ENCODE measurements at regions not wholly inside any gene's neighbourhood (a gene's known extent, or its start where the extent isn't known, plus 50 kb on each side); places are given as distances from the start of the nearest gene placed in this dataset.

DNA sequence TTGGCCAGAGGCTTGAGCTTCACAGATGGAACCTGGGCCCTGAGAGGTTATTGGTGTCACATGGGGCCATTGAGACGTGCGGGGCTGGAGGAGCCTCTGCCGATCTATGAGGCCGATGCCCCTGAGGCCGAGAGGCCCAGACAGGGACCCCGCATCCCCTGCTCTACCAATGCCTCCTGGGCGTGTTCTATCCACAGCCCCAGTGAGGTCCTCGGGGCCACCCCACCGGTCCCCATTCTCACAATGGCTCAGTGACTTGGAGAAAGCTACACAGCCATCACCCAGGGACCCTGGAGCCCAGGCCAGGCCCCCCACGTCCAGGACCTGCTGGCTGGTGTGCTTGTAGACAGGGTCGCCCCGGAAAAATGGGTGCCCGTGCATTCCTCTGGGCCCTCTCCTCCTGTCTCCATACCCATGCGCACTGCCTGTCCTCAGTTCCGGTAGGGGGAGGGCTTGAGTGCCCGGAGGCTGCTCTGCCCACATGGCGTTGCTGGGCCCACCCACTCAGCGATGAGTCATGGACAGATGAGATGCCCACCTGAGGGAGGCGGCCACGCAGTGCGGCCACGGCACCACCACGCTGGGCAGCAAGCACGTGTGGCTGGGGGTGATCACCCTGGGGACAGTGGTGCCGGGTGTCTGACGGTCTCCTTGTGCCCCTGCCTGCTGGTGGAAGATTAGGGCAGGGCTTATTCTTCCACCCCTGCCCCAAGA is 1224.7 kb downstream of the BRD1 start:
- DNase-seq (ENCODE audit: low read depth): no peak
- no peak overlapping the region for H3K4me3 ChIP-seq (ENCODE audit: low read depth, low read length)
- TF ChIP-seq, protein P1, sequence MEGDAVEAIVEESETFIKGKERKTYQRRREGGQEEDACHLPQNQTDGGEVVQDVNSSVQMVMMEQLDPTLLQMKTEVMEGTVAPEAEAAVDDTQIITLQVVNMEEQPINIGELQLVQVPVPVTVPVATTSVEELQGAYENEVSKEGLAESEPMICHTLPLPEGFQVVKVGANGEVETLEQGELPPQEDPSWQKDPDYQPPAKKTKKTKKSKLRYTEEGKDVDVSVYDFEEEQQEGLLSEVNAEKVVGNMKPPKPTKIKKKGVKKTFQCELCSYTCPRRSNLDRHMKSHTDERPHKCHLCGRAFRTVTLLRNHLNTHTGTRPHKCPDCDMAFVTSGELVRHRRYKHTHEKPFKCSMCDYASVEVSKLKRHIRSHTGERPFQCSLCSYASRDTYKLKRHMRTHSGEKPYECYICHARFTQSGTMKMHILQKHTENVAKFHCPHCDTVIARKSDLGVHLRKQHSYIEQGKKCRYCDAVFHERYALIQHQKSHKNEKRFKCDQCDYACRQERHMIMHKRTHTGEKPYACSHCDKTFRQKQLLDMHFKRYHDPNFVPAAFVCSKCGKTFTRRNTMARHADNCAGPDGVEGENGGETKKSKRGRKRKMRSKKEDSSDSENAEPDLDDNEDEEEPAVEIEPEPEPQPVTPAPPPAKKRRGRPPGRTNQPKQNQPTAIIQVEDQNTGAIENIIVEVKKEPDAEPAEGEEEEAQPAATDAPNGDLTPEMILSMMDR (conservative IDR thresholded peaks at IDR 0.05; ENCODE audit: low read depth, low read length): no peak

DNA sequence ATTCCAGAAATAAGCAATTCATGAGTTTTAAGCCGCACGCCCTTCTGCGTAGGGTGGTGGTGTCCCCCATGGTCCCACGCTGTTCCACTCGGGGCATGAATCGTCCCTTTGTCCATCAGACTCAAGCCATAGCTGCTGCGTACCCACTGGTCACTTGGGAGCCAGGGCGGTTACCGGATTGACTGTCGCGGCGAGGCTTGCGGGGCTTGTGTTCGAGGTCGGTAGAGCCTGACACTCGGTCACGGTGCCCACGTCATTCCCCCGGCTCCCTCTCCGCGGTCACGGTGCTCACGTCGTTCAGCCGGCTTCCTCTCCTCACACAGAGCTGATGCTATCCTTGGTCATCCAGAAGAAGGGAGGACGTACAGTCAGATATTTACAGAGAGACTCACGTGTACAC is 1227.0 kb downstream of the BRD1 start:
- no peak for DNase-seq (ENCODE audit: low read depth)
- no peak overlapping the region for H3K4me3 ChIP-seq (ENCODE audit: low read depth, low read length)
- TF ChIP-seq, protein P1 (conservative IDR thresholded peaks at IDR 0.05; ENCODE audit: low read depth, low read length): no peak

DNA sequence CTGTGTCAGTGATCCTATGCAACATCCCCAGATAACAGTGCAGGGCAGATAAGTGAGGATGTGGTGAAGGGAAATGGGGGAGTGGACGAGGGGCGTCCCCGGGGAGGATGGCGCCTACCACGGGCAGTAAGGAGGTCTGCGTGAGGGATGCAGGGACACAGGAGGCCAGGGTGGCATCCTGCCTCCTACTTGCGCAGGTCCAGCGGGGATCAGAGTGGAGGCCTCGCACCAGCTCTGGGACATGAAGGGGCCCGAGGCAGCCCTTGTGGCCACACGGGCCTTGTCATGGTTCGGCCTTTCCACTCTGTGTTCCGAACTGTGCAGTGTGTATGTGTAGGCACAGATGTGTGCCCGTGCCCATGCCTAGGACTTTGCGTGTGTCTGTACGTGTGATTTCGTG is 1227.5 kb downstream of the BRD1 start:
- no peak overlapping the region for H3K4me3 ChIP-seq (ENCODE audit: low read depth, low read length)
- TF ChIP-seq, protein P1 (conservative IDR thresholded peaks at IDR 0.05; ENCODE audit: low read depth, low read length): no peak
- no peak for DNase-seq (ENCODE audit: low read depth)

DNA sequence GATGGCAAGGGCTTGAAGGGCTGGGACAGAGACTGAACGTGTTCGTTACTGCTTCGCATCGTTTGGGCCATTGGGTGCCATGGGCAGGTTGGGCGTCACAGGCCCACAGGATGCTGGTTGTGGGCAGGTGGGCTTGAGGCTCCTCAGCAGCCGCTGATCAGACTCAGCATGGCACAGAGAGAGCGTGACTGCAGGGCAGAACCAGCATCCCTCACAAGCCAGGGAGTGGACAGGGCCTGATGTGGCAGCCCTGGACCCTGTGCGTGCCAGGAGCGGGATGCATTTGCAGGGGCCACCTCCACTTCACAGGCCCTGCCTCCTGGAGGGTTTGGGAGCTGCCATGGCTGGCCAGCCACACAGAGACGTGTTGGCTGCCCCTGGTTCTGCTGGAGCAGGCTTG is 1228.3 kb downstream of the BRD1 start:
- no peak for DNase-seq (ENCODE audit: low read depth)
- TF ChIP-seq, protein P1 (conservative IDR thresholded peaks at IDR 0.05; ENCODE audit: low read depth, low read length): no peak
- no peak overlapping the region for H3K4me3 ChIP-seq (ENCODE audit: low read depth, low read length)

DNA sequence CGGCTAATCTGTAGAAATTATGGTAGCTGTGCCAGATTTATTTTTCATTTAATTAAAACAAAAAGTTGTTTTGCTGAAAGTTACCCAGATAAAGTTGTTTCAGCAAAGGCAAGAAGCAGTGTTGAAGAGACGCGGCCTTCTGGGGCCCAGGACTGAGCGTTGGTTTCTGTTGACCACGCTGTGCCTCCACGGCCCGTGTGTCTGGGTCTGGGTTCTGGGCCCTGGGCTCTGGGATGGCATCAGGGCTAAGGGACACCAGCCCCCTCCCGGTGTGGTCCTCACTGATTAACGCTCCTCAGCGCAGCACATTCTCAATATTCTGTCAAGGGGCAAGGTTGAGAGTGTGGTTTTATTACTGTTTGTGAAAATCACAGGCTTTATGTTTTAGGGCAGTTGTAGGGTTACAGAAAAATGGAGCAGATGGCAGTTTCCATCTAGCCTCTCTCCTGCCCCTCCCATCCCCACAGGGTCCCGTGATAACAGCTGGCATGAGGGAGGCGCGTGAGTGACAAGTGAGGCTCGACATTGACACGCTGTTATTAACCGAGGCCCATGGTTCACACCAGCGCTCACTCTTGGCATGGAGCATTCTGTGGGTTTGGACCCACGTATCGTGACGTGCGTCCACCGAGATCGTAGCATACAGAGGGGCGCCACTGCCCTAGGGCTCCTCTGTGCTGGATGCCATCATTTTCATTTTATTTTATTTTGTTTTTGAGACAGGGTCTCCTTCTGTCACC is 1231.4 kb downstream of the BRD1 start:
- no peak for DNase-seq (ENCODE audit: low read depth)
- H3K4me3 ChIP-seq (ENCODE audit: low read depth, low read length): no peak overlapping the region
- TF ChIP-seq, protein P1 (conservative IDR thresholded peaks at IDR 0.05; ENCODE audit: low read depth, low read length): no peak

DNA sequence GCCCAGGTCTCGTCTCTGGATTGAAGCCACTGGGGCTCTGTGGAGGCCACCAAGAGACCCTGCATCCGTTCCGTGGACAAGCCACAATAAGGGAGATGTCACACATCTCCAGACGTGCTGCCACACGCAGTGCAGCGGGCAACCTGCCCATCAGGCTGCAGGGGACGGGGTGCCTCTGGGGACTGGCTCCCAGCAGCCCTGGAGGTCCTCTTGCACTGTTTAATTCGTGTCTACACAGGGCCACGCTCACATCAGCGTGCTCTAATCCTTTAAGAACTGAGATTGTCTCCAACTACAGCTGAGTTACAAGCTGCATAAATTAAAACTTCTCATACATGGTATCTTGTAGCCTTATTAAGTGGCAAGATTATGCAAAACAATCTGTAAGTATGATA is 1232.2 kb downstream of the BRD1 start:
- no peak for DNase-seq (ENCODE audit: low read depth)
- H3K4me3 ChIP-seq (ENCODE audit: low read depth, low read length): no peak overlapping the region
- TF ChIP-seq, protein P1 (conservative IDR thresholded peaks at IDR 0.05; ENCODE audit: low read depth, low read length): no peak
